Thyroid gland (tissue), 4 donors: ENCODE measurements at regions not wholly inside any gene's neighbourhood (a gene's known extent, or its start where the extent isn't known, plus 50 kb on each side); places are given as distances from the start of the nearest gene placed in this dataset.

Experiments used
- DNase-seq, 2 donors: peaks; one replicate each; pipeline ENCODE4 v3.0.0-alpha.2; 2019
- H3K27ac ChIP-seq, 3 donors: fragments of 200-600 bp; sonication (generic); 1 replicate in 2 of 3; 2 replicates in 1 of 3; pipeline ENCODE4 v1.5.1; 2016 to 2019; ENCODE audit warnings: mild to moderate bottlenecking in 1 of 3, moderate library complexity in 1 of 3
- H3K27me3 ChIP-seq: fragments of 200-600 bp; sonication (generic); one replicate; pipeline ENCODE4 v1.5.1; 2019
- H3K36me3 ChIP-seq, 2 donors: fragments of 200-600 bp; sonication (generic); one replicate each; pipeline ENCODE4 v1.5.1; 2016 to 2019
- H3K4me1 ChIP-seq, 2 donors: fragments of 200-600 bp; sonication (generic); one replicate each; pipeline ENCODE4 v1.5.1; 2017 to 2019
- H3K4me3 ChIP-seq, 3 donors: fragments of 200-600 bp; sonication (generic); replicated peaks in 1 of 3; 1 replicate in 2 of 3; 2 replicates in 1 of 3; pipeline ENCODE4 v1.5.1; 2016; ENCODE audit warnings: mild to moderate bottlenecking in 1 of 3
- H3K9me3 ChIP-seq: fragments of 200-600 bp; sonication (generic); one replicate; pipeline ENCODE4 v1.5.1; 2017
- CTCF ChIP-seq, 6 experiments: fragments of 200-600 bp in 3 of 6; fragments of 450-650 bp in 3 of 6; sonication (generic) in 3 of 6; IDR thresholded peaks; one replicate each; pipeline ENCODE4 v1.5.1; 2016 to 2019; ENCODE audit warnings: antibody characterized with exemption in 6 of 6, mild to moderate bottlenecking in 2 of 6, inconsistent platforms in 1 of 6, moderate library complexity in 1 of 6
- POLR2A ChIP-seq, 2 donors: fragments of 450-650 bp; IDR thresholded peaks; one replicate each; pipeline ENCODE4 v1.6.1; 2017; ENCODE audit warnings: antibody characterized with exemption in 2 of 2, mild to moderate bottlenecking in 2 of 2, moderate library complexity in 1 of 2
- WGBS, 2 donors: methylation state at CpG; one replicate each; pipeline ENCODE4 v1.1.5; 2017; 5-methylcytosine and 5-hydroxymethylcytosine counted together
- intact Hi-C: fragments of 100-400 bp; cut with DNase I; formaldehyde crosslinking; loops from one replicate; pipeline ENCODE4 v1.15.1; 2023

- 92 to 94% methylated on average over 1 of the region's 1 CpG for WGBS, 2 donors
- no peaks in the 10 kb centered on the region for H3K4me1 ChIP-seq
- H3K36me3 ChIP-seq: no peaks in the 10 kb centered on the region
- DNase-seq: no peak
- TF ChIP-seq CTCF (IDR thresholded peaks at IDR 0.05): no peak
- TF ChIP-seq POLR2A (IDR thresholded peaks at IDR 0.05): no peak
- no peak overlapping the region for H3K4me3 ChIP-seq
- intact Hi-C loops: no loop called here
- H3K27ac ChIP-seq: no peak overlapping the region
- no peaks in the 10 kb centered on the region for H3K27me3 ChIP-seq
- no peaks in the 10 kb centered on the region for H3K9me3 ChIP-seq
Measured at GRCh38 chr5:56344594-56344993, 111.5 kb upstream of the ANKRD55 start.

GRCh38 chr5:56343988-56344387 is 110.9 kb upstream of the ANKRD55 start:
- H3K27me3 ChIP-seq: no peaks in the 10 kb centered on the region
- no peak overlapping the region for H3K4me3 ChIP-seq
- H3K4me1 ChIP-seq: no peaks in the 10 kb centered on the region
- H3K36me3 ChIP-seq: no peaks in the 10 kb centered on the region
- DNase-seq: no peak
- H3K27ac ChIP-seq: no peak overlapping the region
- intact Hi-C loops: no loop called here
- TF ChIP-seq CTCF (IDR thresholded peaks at IDR 0.05): no peak
- no peak for TF ChIP-seq POLR2A (IDR thresholded peaks at IDR 0.05)
- no peaks in the 10 kb centered on the region for H3K9me3 ChIP-seq
- 93 to 94% methylated on average over 2 of the region's 2 CpGs for WGBS, 2 donors

- no peaks in the 10 kb centered on the region for H3K36me3 ChIP-seq
Measured at GRCh38 chr5:56342616-56343015, 109.5 kb upstream of the ANKRD55 start.

GRCh38 chr5:56340196-56340980 is 107.3 kb upstream of the ANKRD55 start:
- H3K36me3 ChIP-seq: no peaks in the 10 kb centered on the region
- no peaks in the 10 kb centered on the region for H3K27me3 ChIP-seq
- TF ChIP-seq CTCF (IDR thresholded peaks at IDR 0.05) (no peak), POLR2A (IDR thresholded peaks at IDR 0.05) (no peak)
- WGBS, 2 donors: 82 to 83% methylated on average over 3 of the region's 3 CpGs
- H3K27ac ChIP-seq: no peak overlapping the region
- intact Hi-C loops: no loop called here
- no peak for DNase-seq
- H3K4me1 ChIP-seq: no peaks in the 10 kb centered on the region
- H3K4me3 ChIP-seq: no peak overlapping the region
- H3K9me3 ChIP-seq: no peaks in the 10 kb centered on the region

More at GRCh38 chr5:56342616-56343015, 109.5 kb upstream of the ANKRD55 start:
- no peak overlapping the region for H3K27ac ChIP-seq
- no peaks in the 10 kb centered on the region for H3K4me1 ChIP-seq
- no peak overlapping the region for H3K4me3 ChIP-seq
- H3K27me3 ChIP-seq: no peaks in the 10 kb centered on the region
- no peak for DNase-seq
- intact Hi-C loops: no loop called here
- 94 to 96% methylated on average over 3 of the region's 3 CpGs for WGBS, 2 donors
- TF ChIP-seq CTCF (IDR thresholded peaks at IDR 0.05) (no peak), POLR2A (IDR thresholded peaks at IDR 0.05) (no peak)
- no peaks in the 10 kb centered on the region for H3K9me3 ChIP-seq

GRCh38 chr5:56339732-56340131 is 106.6 kb upstream of the ANKRD55 start:
- Histone ChIP-seq H3K27me3 (no peaks in the 10 kb centered on the region), H3K4me3 (no peak overlapping the region), H3K9me3 (no peaks in the 10 kb centered on the region), H3K4me1 (no peaks in the 10 kb centered on the region), H3K36me3 (no peaks in the 10 kb centered on the region), H3K27ac (no peak overlapping the region)
- no peak for DNase-seq
- TF ChIP-seq CTCF (IDR thresholded peaks at IDR 0.05) (no peak), POLR2A (IDR thresholded peaks at IDR 0.05) (no peak)
- intact Hi-C loops: no loop called here
- WGBS, 2 donors: 83 to 92% methylated on average over 4 of the region's 4 CpGs
